GM18508 (cell line): ENCODE measurements at regions not wholly inside any gene's neighbourhood (a gene's known extent, or its start where the extent isn't known, plus 50 kb on each side); places are given as distances from the start of the nearest gene placed in this dataset.

Source experiments
- ATAC-seq: cut with Tn5 transposase; IDR thresholded peaks from one replicate; pipeline ENCODE4 v1.9.1; 2021; ENCODE audit warnings: moderate number of reproducible peaks; ENCODE audit not compliant: insufficient read depth, unreplicated experiment

DNA sequence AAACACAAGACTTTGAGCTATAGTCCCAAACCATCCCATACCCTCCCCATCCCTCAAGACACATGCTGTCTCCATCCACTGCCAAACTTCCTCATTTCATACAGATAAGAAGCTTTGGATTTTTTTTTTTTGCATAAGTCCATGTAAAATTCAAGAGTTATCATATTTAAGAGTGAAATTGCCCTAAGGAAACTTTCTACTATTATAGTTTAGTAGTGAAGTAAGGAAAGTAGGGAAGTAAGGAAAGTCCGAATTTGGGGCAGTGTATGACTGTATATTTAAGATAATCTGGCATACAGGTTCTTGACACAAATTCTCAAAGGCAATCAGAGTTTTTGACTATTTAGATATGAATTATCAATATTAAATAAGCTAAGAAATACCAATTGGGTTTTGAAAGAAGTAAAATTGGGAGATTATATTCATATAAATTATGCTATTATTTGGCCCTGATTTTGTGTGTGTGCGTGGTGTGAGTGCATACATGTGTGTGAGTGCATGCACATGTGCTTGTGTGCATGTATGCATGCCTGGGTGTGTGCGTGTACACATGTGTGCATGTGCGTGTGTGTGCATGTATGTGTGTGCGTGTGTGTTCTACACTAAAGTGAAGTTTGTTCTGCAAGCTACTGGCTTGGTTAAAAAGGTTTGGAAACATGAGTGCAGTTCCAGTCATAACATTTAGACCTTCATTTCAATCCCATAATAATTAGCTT lies 83.6 kb upstream of the MBNL1 start:
- no peak for ATAC-seq

DNA sequence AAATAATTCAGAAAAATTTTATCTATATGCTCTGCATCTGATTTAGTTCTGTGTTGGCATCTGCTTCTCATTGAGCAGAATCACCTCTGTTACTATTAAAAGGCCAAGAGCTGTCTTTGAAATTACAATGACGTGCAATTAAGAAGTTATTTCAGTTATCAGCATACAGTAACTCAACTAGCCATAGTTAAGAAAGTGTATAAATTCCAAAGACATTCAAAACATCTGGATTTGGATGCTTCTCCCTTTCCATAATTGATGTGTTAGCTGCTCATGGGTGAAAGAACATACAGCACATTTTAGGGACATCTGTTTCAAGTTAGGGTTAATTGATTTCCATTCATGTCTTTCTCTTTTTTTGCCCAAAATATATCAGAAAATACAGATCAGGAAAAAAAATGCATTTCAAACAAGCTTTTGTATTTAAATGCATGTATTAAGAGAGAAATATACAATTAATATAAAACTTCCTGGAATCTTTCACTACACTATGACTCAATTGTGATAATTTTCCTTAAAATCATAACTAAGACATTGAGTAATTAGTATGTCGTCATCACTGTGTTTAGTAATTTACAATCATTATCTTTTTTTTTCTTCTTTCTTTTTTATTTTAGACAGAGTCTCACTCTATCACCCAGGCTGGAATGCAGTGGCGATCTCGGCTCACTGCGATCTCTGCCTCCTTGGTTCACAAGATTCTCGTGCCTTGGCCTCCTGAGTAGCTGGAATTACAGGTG lies 82.7 kb upstream of the MBNL1 start:
- ATAC-seq, result no peak

DNA sequence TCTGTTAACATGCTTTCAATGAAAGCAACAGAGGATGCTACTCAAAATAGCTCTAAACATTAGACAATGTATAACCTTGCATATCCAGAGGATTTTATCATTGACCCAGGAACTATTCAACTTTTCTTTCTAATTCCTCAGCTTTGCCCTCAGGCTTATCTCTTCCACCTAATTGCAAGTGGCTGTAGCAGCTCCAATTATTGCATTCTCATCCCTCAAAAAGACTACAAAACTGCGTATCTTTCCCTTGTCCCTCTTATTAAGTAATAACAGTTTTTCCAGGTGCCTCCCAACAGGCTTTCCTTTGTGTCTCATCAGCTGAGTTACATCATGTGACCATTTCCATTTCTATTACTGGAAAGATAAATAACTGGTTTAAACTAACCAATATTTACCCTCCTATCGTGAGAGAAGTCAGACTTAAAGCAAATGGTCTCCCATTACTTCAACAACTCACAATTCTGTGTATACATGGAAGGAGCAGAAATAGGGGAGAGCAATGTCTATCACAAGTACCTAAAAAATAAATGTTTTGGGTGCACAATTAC lies 78.0 kb upstream of the MBNL1 start:
- no peak for ATAC-seq

DNA sequence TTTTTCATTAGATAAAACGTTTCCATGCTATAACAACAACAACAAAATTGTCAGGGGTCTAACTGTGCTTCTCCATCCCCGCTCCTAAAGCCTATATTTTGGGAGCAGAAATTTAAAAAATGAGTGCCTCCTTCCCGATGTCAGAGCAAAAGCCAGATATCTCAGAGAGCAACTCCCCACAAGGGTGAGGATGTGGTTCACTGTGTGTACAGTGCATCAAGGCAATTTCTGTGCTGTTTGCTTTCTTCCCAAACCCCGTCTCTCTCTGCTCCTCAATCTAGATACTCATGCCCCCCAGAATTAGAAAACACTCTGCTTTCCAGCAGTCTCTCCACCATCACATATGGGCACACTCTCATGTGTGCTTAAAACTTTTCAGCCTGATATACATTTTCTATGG lies 76.7 kb upstream of the MBNL1 start:
- no peak for ATAC-seq

DNA sequence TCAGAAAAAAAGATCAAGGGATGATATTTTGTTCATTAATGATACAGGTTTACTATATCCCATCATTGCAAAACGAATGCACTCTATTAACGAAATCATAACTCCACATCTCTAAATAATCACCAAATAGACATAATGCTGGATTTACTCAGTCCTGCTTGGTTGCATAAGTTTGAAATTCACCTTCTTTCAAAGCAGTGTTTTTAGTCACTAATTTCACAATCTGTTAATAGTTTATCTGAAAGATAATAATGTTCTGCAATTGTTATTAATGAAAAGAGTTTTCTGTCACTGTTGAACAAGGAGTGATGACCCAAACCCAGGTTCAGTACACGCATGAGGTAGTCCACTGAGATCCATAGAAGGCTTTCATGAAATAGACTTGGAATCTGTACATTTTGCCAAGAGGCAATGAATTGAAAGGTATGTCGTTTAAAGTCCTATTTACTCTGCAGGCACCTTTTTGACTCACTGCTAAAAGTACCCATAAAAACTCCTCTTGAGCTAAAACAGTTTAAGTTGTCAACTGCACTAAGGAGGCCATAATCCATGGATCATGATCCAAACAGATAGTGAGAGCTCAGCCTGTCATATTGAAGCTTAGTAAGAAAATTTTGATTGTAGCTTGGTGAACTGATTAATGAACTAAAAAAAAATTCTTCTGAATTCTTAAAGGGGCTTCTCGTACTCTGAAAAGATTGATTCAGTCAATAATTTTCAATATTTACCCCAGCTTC lies 75.6 kb upstream of the MBNL1 start:
- ATAC-seq, result no peak

GRCh38 chr3:152193673-152194267 lies 75.0 kb upstream of the MBNL1 start:
- ATAC-seq, result peak; percentile 49

DNA sequence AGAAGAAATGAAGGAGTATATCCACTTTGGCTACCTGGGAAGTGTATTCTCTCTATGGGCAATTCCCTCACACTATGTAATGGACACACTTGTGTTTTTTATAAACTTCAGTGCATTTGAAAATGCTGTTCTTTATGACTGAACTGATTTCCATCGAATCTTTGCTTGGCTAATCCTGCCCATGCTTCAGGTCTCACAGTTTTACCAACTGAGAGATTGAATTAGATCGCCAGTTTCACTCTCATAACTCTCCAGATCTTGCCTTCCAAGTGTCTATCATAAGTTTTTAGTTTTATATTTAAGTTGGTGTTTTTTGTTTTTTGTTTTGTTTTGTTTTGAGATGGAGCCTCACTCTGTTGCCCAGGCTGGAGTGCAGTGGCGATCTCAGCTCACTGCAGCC lies 73.5 kb upstream of the MBNL1 start:
- no peak for ATAC-seq

GRCh38 chr3:152196782-152197181 lies 71.9 kb upstream of the MBNL1 start:
- ATAC-seq, result no peak

DNA sequence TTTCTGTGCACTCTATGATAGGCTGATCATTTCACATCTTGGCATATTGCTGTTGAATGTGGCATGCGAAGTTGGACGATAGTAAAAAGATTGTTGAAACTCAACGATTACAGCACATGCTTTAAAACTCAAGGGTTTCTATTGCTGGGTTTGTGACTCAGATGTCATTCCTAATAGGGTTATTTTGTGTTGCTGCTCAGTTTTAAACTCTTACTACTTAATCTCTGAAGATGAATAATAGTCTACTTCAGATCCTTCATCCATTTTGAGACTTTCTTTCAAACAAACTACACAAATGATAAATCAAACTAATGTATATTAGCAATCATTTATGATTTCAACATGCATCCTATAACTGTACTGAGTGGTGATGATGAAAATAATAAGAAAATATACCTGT lies 71.3 kb upstream of the MBNL1 start:
- ATAC-seq, result no peak

GRCh38 chr3:152197937-152198336 lies 70.8 kb upstream of the MBNL1 start:
- ATAC-seq, result no peak

DNA sequence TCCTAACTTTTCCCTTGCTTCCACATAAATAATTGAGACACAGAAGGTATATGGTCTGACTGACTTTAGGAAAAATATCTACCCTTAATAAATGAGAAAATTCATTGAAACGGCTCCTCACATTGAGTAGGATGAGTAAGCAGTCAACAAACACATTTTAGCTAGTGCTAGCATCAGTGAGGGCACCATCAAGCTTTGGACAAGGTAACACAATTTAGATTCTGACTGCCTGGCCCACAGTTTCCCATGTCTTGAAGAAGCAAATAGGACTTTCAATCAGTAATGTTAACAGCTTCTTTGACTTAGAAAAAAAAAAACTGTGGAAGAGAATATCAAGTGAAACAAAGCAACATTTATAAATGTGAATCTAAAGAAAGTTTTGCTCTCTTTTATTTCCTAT lies 70.1 kb upstream of the MBNL1 start:
- no peak for ATAC-seq

DNA sequence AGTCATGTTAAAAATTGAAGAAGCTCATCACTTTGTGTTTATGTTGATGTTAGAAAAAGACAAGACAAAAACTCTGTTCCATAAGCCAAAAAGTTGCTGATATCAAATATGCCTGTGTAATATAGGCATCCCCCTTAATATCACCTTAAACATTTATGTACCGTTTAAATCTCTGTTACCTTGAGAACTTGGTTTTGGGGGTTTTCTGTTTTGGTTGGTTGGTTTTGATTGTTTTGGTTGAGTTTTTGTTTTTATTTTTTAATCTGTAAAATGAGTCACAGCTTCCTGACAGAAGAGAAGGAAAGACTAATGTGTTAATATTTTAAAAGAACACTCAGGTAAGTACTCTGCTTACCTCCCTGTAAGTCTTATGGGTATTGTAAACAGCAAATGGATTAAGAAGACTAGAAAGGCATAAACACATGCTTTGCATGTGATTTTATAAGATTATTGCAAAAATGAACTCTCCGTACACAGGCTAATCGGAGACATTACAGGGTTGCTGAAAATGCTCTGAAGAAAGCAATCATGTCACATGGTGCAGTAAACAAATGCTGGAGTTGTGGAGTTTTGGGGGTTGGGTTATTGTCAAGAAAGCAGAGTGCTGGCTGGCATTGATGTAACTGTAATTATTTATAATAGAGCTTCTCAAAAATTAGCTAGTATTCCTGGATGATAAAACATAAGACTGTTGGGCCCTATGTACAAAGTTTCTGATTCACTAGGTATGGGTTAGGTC lies 69.5 kb upstream of the MBNL1 start:
- no peak for ATAC-seq

GRCh38 chr3:152200476-152201420 lies 68.0 kb upstream of the MBNL1 start:
- ATAC-seq, result no peak

- no peak for ATAC-seq
Measured at GRCh38 chr3:152202976-152203626, 65.6 kb upstream of the MBNL1 start.

- no peak for ATAC-seq
Measured at GRCh38 chr3:152203652-152204051, 65.1 kb upstream of the MBNL1 start.

DNA sequence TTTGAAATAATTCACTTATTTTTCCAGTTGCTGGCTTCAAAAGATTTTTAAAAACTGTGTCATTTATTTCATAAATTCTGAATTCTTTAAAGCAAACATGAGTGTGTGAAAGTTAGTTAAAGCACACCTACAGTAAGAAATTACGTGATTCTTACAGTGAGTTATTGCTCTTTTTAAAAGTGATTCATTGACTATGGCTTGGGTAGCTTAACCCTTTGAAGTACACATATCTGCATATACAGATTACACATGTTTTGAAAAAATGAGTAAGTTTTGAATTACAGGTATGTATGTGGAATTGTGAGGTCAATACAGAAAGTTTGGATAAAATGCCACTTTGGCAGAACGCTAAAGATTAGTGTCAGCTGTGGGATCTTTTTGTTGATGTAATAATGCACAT lies 64.5 kb upstream of the MBNL1 start:
- ATAC-seq, result no peak

DNA sequence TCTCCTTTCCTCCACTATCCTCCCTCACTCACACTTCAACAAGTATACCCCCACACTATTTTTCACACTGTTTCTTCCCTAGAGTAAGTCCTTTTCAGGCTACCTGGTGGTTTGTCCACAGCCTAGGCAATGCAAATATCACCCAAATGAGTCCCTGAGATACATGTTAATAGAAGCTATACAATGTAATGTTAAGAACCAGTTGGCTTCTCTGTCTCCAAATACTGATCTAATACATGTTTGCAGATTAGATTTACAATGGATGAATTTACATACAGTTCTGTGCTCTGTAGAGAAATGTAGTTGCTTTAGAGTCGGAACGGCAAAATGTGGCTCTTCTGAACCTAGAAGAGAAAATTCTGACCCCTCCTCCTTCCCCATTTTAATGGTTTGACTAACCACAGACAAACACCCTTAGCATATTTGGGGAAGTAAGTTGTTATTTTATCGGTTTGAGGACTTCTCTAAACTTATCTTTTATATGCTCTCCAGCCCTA lies 63.6 kb upstream of the MBNL1 start:
- no peak for ATAC-seq

DNA sequence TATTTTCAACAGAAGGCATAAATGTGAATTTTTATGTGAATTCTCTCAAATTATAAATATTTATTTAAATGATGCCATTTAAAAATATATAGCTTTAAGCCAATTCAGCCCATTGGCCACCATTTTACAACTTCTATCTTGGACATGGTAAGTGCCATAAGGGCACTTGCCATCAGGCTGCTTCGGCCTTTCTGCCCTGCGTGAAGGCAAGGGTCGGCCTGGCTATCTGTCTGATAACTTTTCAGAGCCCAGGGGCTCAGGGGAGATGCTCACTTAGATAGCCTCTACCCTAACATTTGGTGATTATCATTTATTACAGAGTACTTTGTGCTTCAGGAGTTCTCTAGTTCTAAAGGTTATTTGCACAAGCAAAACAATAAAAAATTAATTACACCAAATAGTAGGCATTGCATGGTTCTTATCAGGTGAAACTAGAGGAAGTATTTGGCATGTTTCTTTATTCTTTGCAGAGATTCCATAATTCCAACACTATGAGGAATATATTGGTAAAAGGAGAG lies 62.4 kb upstream of the MBNL1 start:
- ATAC-seq, result no peak
